ENCODE measurements at regions not wholly inside any gene's neighbourhood (a gene's known extent, or its start where the extent isn't known, plus 50 kb on each side); places are given as distances from the start of the nearest gene placed in this dataset.

- no peak for TF ChIP-seq USF1 (IDR thresholded peaks at IDR 0.05)
- TF ChIP-seq MAX (IDR thresholded peaks at IDR 0.05) = no peak
- no peak for TF ChIP-seq TCF12 (IDR thresholded peaks at IDR 0.05; ENCODE audit: low read depth)
- no peak for TF ChIP-seq ZBTB7A (IDR thresholded peaks at IDR 0.05; ENCODE audit: low read depth)
- TF ChIP-seq EGR1 (IDR thresholded peaks at IDR 0.05) = no peak
- TF ChIP-seq EP300 (IDR thresholded peaks at IDR 0.05; ENCODE audit: borderline replicate concordance) = no peak
- no peak for TF ChIP-seq CREB1 (IDR thresholded peaks at IDR 0.05; ENCODE audit: low read depth)
These were observed 180.8 kb downstream of the CCDC71L start for GRCh38 chr7:106480161-106480579.
